ENCODE measurements at regions not wholly inside any gene's neighbourhood (a gene's known extent, or its start where the extent isn't known, plus 50 kb on each side); places are given as distances from the start of the nearest gene placed in this dataset.
"Not testable (repeated sequence)": the region's sequence is repeated elsewhere in the genome, so short reads cannot be mapped to it uniquely, and the experiment has no call there.

DNA sequence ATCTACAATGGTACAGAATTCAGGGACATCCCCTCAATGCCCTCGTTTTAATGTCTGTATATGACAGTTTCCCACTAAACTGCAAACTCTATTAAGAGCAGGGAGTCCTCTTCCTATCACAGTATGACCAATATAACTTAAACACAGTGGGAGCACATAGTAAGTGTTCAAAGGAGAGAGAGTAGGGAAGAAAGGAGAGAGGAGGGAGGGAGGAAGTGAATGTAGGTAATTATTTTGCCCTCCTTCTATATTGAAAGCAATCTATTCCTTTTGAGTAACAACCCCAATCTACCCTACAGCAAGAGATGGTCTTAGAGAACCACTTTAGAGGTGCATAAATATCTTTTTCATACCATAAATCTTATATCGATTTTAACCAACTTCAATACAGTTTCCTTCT, 121.4 kb downstream of the MRPL39 start:
- no peak for DNase-seq

DNA sequence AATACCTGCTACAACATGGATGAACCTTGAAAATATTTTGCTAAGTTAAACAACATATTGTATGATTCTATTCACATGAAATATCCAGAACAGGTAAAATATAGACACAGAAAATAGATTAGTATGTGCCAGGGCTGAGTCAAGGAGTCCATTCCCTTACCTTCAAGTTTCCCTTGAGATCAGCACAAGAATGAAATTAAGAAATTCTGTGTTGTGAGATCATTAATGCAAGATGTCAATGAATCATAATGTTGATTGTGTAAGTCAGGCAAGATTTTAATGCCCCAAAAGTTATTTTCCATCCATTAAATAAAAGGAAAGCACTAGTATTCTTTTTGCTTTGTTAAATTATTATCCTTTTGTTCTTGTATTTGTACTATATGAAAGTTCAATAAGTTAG, 139.4 kb downstream of the MRPL39 start:
- DNase-seq: no peak

DNA sequence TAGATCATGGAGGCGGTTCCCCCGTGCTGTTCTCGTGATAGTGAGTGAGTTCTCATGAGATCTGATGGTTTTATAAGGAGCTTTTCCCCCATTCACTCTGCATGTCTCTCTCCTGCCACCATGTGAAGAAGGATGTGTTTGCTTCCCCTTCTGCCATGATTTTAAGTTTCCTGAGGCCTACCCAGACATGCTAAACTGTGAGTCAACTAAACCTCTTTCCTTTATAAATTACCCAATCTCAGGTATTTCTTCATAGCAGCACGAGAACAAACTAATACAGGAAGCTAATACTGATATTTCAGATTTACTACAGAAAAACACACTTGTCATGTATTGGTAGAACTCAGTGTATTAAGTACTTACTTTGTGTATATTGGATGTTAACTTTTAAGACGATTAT, 140.2 kb downstream of the MRPL39 start:
- not testable (repeated sequence) for DNase-seq

DNA sequence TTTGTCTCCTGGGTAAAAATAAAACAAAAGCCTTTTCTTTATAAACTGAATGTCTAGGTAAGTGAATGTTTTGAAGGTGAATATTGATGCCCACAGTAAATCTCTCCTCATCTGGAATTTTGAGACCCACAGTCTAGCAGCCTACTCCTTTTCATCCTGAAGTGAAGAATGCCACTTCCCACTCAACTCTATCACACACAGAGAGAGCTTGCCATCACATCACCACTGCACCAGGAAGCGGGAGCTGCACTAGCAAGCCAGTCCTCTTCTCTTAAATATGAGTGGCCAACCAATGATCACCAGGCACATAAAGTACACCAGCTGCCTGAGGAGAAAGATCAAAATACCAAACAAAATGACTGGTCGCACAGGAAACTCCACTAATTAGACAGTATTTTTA, 140.8 kb downstream of the MRPL39 start:
- no peak for DNase-seq

DNA sequence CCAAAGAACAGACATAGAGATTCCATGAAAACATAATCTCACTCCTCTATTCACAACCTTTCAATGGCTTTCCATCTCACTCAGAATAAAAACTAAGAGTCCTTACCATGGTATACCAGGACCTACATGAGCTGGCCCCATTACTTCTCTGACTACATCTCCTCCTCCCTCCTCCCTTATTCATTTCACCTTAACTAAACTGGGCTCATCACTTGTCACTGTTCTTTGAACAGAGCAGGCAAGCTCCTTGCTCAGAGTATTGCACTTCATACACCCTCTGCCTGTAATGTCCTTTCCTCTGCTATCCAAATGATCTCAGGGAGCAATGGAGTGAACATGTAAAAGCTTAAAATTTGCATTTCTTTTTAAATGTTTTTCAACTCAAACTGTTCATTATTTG, 142.0 kb downstream of the MRPL39 start:
- no peak for DNase-seq

DNA sequence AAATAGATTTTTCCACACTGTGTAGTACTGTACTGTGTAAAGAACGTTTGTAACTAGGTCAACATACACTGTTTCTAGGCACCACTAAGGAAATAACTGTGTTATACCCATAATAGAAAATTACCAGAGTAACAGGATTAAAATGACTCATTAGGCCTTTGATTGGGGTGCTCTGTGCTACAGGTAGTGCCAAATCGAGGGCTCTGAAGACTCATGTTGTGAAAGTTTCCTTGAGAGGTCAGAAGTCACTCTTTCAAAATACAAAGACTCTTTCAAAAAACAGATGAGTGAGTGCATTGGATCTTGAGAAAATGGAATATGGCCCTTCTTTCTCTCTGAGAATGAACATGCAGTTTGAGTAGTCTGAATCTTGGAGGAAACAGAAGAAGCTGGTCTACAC, 143.0 kb downstream of the MRPL39 start:
- no peak for DNase-seq

DNA sequence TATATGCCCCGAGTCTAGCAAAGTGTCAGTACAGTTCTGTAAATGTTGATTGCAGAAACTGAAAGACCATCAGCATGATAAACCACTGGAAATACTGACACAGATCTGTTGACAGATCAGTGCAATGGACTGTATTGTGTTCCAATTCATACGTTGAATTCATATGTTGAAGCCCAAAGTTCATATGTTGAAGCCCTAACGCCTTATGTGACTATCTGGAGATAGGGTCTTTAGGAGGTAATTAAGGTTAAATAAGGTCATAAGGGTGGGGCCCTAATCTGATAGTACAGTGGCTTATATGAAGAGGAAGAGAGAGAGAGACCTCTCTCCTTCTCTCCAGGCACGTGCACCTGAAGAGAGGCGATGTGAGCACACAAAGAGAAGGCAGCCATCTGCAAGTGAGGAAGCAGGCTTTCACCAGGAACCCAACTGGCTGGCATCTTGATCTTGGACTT, 144.7 kb downstream of the MRPL39 start:
- DNase-seq: no peak

DNA sequence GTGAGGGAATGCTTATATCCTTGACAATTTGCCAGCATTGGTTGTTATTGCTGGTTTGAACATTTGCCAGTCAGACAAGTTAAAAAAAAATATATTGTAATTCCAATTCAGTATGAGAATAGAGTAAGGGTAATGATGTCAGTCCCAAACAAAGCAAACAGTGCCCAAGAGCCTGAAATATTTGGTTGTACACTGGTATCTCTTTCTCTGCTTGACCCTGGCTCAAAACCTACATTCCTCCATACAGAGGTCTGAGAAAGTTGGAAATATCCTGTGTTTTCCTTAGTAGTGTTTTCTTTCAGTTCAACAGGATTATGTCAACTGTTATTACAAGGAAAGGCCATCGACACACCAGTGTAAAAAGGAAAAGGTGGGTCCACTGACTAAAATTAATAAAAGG, 145.6 kb downstream of the MRPL39 start:
- no peak for DNase-seq

DNA sequence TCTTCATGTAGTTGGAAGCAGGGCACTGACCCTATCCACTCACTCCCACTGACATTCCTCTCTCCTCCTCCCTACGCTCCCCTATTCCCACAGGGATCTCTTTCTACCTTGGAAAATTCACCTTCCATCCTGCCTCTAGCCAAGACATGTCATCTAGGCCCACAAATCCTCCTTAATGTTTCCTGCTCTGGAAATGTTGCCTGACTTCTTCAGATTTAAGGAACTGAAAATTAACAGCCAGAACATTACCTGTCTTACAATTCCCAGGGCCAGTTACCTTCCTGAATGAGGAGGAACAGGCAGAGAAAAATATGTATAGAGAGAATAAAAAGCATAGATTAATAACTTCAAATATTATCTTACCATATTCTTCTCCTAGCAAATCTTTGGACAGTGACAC, 147.3 kb downstream of the MRPL39 start:
- DNase-seq: no peak

DNA sequence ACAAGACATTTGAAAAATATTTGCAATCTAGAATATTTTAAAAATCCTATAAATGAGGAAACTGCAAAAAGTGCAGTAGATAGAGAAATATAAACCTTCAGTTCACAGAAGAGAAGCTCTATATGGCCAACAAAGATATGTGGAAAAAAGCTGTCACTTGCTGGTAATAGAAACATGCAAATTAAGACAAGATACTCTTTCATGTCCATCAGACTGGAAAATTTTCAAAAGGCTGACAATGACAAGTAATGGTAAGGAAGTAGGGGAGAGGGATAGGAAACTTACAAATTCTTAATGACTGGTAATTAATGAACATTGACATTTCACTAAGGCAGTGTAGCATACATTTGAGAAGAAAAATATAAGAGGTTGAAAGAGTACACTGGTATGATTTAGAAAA, 147.9 kb downstream of the MRPL39 start:
- DNase-seq: no peak

DNA sequence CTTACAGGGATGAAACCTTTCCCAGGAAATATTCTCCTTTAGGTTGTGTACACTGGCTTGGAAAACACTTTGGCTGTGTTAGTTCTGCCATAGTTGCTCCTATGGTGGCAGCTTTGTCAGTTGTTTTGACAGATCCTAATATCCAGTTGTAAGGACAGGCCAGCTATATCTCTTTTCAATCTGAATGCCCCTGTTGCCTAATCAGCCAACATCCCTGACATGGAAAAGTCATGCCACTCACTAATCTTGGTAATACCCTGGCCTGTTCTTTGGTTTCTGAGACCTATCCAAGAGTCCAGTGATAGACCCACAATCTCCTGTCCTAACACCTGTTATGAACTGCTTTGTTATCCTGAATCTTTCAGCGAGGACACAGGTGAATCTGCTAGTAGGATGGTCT, 148.8 kb downstream of the MRPL39 start:
- no peak for DNase-seq

DNA sequence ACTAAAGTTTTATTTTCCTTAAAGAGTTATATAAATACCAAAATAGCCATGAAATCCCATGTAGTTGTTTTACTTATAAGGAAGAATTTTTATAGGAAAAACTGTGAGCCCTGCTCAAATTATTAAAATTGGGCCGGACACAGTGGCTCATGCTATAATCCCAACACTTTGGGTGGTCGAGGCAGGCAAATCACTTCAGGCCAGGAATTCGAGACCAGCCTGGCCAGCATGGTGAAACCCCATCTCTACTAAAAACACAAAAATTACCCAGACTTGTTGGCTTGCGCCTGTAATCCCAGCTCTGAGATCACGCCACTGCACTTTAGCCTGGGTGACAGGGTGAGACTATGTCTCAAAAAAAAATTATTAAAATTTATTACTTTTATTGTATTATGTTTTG, 149.3 kb downstream of the MRPL39 start:
- DNase-seq: no peak

DNA sequence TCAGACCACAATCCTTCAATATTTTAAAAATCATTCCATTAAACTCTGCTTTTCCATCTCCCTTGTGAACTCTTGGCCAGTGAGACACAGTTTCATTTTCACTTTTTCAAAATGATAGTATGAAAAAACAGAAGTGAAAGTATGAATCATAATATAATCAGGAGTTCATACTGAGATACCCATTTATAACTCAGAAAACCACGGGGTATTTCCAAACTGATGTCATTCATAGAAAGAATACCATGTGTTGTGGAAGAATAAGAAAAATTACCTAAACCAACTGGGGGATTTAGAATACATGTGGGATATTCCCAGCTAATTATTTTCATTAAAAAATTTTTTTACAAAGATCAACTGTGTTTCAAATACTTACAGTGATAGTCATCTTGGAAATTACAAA, 149.9 kb downstream of the MRPL39 start:
- DNase-seq: no peak

DNA sequence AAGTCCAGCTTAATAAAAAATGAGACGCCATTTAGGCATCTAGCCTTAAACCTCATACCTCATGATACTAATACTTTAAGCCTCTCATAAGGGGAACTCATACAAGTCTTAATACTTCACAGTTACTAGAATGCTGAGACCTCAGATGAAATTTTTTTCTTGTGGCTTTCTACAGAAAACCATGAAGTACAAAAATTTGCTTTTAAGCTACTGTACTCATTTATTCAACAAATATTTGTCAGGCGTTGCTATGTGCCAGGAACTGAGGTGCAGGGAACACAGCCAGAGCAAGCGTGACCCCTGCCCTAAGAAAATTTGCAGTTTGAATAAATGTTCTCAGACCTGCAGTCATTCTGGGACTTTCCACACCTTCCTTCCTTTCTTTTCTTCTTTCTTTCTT, 150.6 kb downstream of the MRPL39 start:
- no peak for DNase-seq

DNA sequence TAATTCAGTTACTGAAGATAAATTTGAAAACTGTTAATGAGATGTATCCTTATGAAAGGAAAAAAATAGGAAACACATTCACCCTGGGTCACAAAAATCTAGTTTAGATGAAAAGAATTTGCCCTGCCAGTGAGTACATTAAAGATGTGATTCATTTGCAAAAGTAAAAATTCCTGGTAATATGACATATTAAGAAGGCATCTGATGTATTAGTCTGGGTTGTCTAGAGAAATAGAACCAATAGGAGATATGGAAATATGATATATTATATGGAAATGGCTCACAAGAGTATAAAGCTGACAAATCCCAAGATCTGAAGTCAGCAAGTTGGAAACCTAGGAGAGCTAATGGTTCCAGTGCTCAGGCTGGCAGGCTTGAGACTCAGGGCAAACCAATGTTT, 153.8 kb downstream of the MRPL39 start:
- no peak for DNase-seq

DNA sequence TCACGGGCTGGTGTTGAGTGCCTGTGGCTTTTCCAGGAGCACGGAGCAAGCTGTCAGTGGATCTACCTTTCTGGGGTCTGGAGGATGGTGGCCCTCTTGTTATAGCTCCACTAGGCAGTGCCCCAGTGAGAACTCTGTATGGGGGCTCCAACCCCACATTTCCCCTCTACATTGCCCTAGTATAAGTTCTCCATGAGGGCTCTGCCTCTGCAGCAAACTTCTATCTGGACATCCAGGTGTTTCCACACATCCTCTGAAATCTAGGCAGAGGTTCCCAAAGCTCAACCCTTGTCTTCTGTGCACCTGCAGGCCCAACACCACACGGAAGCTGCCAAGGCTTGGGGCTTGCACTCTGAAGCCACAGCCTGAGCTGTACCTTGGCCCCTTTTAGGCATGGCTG, 157.3 kb downstream of the MRPL39 start:
- no peak for DNase-seq

DNA sequence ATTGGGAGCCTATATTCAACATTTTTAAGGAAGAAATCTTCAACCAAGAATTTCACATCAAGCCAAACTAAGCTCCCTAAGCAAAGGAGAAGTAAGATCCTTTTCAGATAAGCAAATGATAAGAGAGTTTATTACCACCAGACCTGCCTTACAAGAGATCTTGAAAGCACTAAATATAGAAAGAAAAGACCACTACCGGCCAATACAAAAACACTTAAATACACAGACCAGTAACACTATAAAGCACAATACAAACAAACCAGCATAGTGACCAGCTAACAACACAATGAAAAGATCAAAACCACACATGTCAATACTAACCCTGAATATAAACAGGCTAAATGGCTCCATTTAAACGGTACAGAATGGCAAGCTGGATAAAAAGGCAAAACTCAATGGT, 165.4 kb downstream of the MRPL39 start:
- no peak for DNase-seq

DNA sequence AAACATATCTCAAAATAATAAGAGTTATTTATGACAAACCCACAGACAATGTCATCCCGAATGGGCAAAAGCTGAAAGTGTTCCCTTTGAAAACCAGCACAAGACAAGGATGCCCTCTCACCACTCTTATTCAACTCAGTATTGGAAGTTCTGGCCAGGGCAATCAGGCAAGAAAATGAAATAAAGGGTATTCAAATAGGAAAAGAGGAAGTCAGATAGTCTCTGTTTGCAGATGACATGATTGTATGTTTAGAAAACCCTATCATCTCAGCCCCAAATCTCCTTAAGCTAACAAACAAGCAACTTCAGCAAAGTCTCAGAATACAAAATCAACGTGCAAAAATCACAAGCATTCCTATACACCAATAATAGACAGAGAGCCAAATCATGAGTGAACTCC, 169.8 kb downstream of the MRPL39 start:
- not testable (repeated sequence) for DNase-seq

DNA sequence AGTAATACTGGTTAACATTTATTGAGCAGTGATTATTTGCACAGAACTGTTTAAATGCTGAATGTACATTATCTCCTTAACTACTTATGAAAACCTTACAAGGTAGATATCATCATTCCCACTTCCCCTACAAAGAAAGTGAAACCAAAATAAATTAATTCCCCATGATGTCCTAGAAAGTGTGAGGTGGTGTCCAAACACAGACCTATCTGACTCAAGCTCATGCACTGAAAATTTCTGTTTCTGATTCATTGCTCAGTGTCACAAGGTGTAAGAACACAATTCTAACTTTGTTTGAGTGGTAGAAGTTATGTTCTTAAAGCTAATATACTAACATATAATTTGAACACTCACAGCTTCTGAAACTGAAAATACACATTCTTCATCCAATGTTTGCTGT, 178.7 kb downstream of the MRPL39 start:
- DNase-seq: no peak

DNA sequence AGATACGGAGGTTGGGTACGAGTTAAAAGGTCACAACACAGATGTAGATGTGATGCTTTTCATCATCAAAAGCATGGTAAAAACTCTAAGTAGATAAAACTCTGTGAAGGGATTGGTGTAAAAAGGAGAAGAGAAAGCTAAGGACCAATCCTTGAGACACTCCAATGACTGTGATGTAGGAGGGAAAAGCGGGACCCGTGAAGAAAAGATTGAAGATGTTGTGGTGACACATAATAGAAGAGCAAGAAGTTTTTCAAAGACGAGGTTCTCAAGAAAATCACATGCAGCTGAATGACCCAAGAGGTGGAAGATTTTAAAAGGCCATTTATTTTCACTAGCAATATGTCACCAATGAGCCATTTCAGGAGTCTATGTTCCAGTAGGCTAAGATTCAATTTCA, 179.5 kb downstream of the MRPL39 start:
- no peak for DNase-seq

DNA sequence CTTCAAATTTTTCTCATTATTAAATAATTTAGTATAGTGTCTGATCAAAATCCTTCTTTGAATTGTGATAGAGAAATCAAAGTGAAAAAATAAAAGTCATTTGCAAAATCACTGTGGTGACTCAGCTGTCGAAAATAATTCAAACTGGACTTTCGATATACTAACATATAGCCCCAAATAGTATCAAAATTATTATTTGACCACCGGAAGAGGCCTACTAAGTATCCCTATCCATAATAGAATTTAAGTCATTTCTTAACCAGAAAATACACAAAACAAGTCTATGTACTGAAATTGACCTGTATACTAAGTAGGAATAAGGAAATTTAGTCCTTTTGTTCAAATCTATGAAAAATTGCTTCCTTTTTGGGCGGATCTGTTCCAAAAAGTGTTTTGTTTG, 180.7 kb downstream of the MRPL39 start:
- DNase-seq: no peak

DNA sequence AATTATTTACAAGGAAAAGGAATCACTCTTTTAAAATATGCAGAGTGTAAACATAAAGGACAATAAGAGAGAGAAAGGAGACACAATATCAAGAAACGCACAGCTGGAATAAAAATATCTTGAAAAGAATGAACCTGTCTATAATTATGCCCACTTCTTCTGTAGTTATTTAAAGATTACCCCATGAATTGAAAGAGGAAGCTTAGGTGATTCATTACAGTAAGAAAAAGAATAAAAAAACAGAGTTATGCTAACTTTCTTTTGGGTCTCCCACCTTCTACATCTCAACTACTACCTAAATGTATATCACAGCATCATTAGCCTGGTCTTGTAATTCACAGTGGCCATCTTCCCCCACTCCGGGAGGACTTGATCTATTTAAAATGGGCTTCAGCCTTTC, 182.1 kb downstream of the MRPL39 start:
- no peak for DNase-seq

DNA sequence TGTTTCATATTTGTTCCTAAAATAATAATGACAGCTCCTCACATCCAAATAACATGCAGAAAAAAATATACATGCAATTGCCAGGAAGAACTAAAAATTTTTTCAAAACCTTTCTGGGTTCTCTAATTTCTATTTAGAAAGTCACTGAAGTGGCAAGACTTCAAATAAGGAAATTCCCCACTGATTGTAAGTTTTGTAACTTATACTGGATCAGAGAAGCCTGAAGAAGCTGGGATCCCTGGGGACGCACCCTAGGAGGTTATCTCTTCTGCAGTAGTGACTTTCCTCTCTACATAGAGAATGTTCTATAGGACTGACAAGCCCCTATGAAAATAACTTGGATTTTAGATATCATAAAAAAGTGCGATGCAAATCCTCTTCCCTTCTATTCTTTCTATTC, 182.6 kb downstream of the MRPL39 start:
- DNase-seq: no peak

DNA sequence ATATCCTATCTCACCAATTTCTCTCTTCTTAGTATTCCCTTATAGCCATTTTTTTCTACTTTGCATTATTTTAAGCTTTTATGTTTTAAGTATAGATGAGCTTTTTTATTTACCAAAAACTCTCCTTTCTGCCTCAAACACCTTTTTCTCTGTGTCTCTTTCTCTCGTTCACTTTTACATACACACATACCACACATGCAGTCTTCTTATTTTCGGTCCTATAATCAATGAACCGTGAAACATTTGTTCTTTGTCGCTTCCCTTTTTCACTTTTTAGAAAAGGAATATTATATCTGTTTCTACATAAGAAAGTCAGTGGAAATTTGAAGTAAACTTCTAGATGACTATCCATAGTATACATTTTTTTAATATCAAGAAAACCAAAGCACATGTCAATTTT, 183.2 kb downstream of the MRPL39 start:
- no peak for DNase-seq

DNA sequence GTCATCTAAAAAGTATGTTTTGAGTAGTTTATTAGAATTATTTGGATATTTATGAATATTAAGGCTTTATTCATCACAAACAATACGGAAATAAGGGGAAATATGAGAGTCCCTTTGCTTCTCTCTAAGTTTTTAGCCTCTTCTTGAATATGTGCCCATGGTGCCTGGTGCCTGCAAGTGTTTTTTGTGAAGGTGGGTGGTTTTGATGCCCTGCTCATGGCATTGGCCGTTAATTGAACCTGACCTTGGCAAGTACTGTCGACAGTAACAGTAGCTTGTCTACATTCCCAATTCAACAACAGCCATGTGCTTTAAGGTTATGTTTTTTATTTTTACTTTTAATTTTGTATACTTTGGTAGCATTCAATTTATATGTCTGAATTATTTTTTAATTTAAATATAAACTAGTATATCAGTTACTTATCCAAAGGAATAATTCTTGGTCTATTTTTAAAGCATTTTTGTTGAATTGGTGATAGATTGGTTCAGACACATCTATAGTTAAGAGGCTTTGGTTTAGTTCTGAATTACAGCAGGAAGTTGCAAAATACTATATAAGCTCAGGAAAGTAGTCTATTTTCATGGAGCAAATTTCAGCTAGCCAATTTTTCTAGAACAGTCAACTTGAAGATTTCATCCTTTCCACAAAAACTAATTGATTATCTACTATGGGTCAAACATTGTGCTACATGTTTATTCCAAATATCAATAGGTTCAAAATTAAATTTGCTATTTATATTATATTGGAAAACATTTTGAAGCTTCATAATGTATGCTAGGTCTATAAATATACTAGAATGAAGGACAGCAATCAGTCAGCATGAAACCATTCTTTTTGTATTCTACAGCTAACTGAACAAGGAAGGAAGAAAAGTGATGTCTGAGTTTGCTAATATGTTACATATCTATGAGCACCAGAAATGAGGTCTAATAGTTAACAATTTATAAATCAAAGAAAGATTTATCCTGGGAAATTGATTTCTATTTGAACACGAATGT, 184.4 kb downstream of the MRPL39 start:
- DNase-seq: no peak

Measured in islet precursor cell (in vitro differentiated cells).